Prostate gland (tissue), 2 donors: ENCODE measurements at regions not wholly inside any gene's neighbourhood (a gene's known extent, or its start where the extent isn't known, plus 50 kb on each side); places are given as distances from the start of the nearest gene placed in this dataset.

Experiments
- CTCF ChIP-seq, 4 experiments: fragments of 200-600 bp in 2 of 4; fragments of 450-650 bp in 2 of 4; sonication (generic) in 2 of 4; IDR thresholded peaks; 1 replicate in 3 of 4; 2 replicates in 1 of 4; pipeline ENCODE4 v1.5.1; 2016 to 2019; ENCODE audit warnings: antibody characterized with exemption in 4 of 4, mild to moderate bottlenecking in 2 of 4, moderate library complexity in 2 of 4
- POLR2A ChIP-seq: fragments of 450-650 bp; IDR thresholded peaks from one replicate; pipeline ENCODE4 v1.6.1; 2016; ENCODE audit warnings: antibody characterized with exemption, mild to moderate bottlenecking
- POLR2AphosphoS5 ChIP-seq: sonication (generic); formaldehyde crosslinking; IDR thresholded peaks from one replicate; pipeline ENCODE4 v1.6.1; 2017; ENCODE audit warnings: antibody characterized with exemption

GRCh38 chr10:7085913-7086589, 324.8 kb downstream of the SFMBT2 start:
- TF ChIP-seq CTCF (IDR thresholded peaks at IDR 0.05) (peak in 1 of 4 experiments; percentile 9), POLR2AphosphoS5 (no peak), POLR2A (no peak)
